ENCODE measurements at regions not wholly inside any gene's neighbourhood (a gene's known extent, or its start where the extent isn't known, plus 50 kb on each side); places are given as distances from the start of the nearest gene placed in this dataset.

- TF ChIP-seq, protein P1, sequence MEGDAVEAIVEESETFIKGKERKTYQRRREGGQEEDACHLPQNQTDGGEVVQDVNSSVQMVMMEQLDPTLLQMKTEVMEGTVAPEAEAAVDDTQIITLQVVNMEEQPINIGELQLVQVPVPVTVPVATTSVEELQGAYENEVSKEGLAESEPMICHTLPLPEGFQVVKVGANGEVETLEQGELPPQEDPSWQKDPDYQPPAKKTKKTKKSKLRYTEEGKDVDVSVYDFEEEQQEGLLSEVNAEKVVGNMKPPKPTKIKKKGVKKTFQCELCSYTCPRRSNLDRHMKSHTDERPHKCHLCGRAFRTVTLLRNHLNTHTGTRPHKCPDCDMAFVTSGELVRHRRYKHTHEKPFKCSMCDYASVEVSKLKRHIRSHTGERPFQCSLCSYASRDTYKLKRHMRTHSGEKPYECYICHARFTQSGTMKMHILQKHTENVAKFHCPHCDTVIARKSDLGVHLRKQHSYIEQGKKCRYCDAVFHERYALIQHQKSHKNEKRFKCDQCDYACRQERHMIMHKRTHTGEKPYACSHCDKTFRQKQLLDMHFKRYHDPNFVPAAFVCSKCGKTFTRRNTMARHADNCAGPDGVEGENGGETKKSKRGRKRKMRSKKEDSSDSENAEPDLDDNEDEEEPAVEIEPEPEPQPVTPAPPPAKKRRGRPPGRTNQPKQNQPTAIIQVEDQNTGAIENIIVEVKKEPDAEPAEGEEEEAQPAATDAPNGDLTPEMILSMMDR (IDR thresholded peaks at IDR 0.05): no peak
- no peak for TF ChIP-seq EP300 (IDR thresholded peaks at IDR 0.05)
- no peak for TF ChIP-seq POLR2A (IDR thresholded peaks at IDR 0.05)
- no peak for TF ChIP-seq POLR2AphosphoS5 (IDR thresholded peaks at IDR 0.05)
Observed at GRCh38 chr4:13990596-13991589, 363.4 kb upstream of the BOD1L1 start.
